H9 (cell line): ENCODE measurements at regions not wholly inside any gene's neighbourhood (a gene's known extent, or its start where the extent isn't known, plus 50 kb on each side); places are given as distances from the start of the nearest gene placed in this dataset.

ENCODE experiments used
- DNase-seq: peaks from one replicate; pipeline ENCODE4 v3.0.0-alpha.2; 2017
- H2AFZ ChIP-seq: one replicate; pipeline ENCODE4 v1.6.1; 2013; ENCODE audit warnings: mild to moderate bottlenecking, low read length, control low read depth, moderate library complexity
- H2AK5ac ChIP-seq: 2 replicates; pipeline ENCODE4 v1.6.1; 2013; ENCODE audit warnings: low read length, control low read depth, mixed read lengths; ENCODE audit not compliant: insufficient read length
- H2BK120ac ChIP-seq: one replicate; pipeline ENCODE4 v1.6.1; 2013; ENCODE audit warnings: low read depth, mild to moderate bottlenecking, low read length, control low read depth, inconsistent platforms; ENCODE audit not compliant: poor library complexity, severe bottlenecking
- H2BK12ac ChIP-seq: 2 replicates; pipeline ENCODE4 v1.6.1; 2013; ENCODE audit warnings: low read length, control low read depth, mixed read lengths, low read depth; ENCODE audit not compliant: insufficient read length
- H2BK15ac ChIP-seq: 2 replicates; pipeline ENCODE4 v1.6.1; 2013; ENCODE audit warnings: low read depth, low read length, control low read depth
- H2BK20ac ChIP-seq: one replicate; pipeline ENCODE4 v1.6.1; 2013; ENCODE audit warnings: low read depth, mild to moderate bottlenecking, low read length, control low read depth, inconsistent platforms; ENCODE audit not compliant: poor library complexity, severe bottlenecking
- H2BK5ac ChIP-seq: 2 replicates; pipeline ENCODE4 v1.6.1; 2013; ENCODE audit warnings: low read length, control low read depth, mixed read lengths; ENCODE audit not compliant: insufficient read length
- H3K14ac ChIP-seq: 2 replicates; pipeline ENCODE4 v1.6.1; 2013; ENCODE audit warnings: low read length, control low read depth; ENCODE audit not compliant: insufficient read depth
- H3K18ac ChIP-seq: 2 replicates; pipeline ENCODE4 v1.6.1; 2013; ENCODE audit warnings: low read depth, mild to moderate bottlenecking, mixed read lengths, low read length, control low read depth; ENCODE audit not compliant: insufficient read length
- H3K23ac ChIP-seq: 2 replicates; pipeline ENCODE4 v1.6.1; 2013; ENCODE audit warnings: low read length, control low read depth, mixed read lengths, low read depth; ENCODE audit not compliant: insufficient read length
- H3K23me2 ChIP-seq: 2 replicates; pipeline ENCODE4 v1.6.1; 2013; ENCODE audit warnings: low read depth, mild to moderate bottlenecking, mixed read lengths, low read length, control low read depth; ENCODE audit not compliant: insufficient read length, poor library complexity, severe bottlenecking
- H3K27ac ChIP-seq: 2 replicates; pipeline ENCODE4 v1.5.1; 2013; ENCODE audit warnings: low read length, control low read depth, mixed read lengths, low read depth; ENCODE audit not compliant: insufficient read length
- H3K27me3 ChIP-seq: 2 replicates; pipeline ENCODE4 v1.6.1; 2013; ENCODE audit warnings: low read length, control low read depth, inconsistent platforms; ENCODE audit not compliant: insufficient read depth
- H3K4ac ChIP-seq: 2 replicates; pipeline ENCODE4 v1.6.1; 2013; ENCODE audit warnings: low read depth, mild to moderate bottlenecking, control low read depth, inconsistent platforms, low read length, moderate library complexity
- H3K4me1 ChIP-seq: 2 replicates; pipeline ENCODE4 v1.6.1; 2013; ENCODE audit warnings: low read length, control low read depth, inconsistent platforms; ENCODE audit not compliant: insufficient read depth
- H3K4me2 ChIP-seq: 2 replicates; pipeline ENCODE4 v1.6.1; 2013; ENCODE audit warnings: low read length, control low read depth, mixed read lengths; ENCODE audit not compliant: insufficient read length, insufficient read depth
- H3K56ac ChIP-seq: 2 replicates; pipeline ENCODE4 v1.6.1; 2013; ENCODE audit warnings: low read depth, mild to moderate bottlenecking, mixed read lengths, low read length, control low read depth; ENCODE audit not compliant: insufficient read length
- H3K79me1 ChIP-seq: 2 replicates; pipeline ENCODE4 v1.6.1; 2013; ENCODE audit warnings: low read depth, mild to moderate bottlenecking, moderate library complexity, low read length, control low read depth, inconsistent platforms; ENCODE audit not compliant: insufficient read depth, poor library complexity, severe bottlenecking
- H3K79me2 ChIP-seq: 2 replicates; pipeline ENCODE4 v1.6.1; 2013; ENCODE audit warnings: low read length, control low read depth, inconsistent platforms; ENCODE audit not compliant: insufficient read depth
- H3K9ac ChIP-seq: 2 replicates; pipeline ENCODE4 v1.6.1; 2013; ENCODE audit warnings: low read length, control low read depth, mixed read lengths; ENCODE audit not compliant: insufficient read length; ENCODE audit errors: extremely low read depth
- H3K9me3 ChIP-seq: one replicate; pipeline ENCODE4 v1.6.1; 2013; ENCODE audit warnings: low read depth, low read length, inconsistent platforms; ENCODE audit not compliant: control insufficient read depth
- H3T11ph ChIP-seq: one replicate; pipeline ENCODE4 v1.6.1; 2013; ENCODE audit warnings: mild to moderate bottlenecking, low read length, control low read depth, inconsistent platforms
- H4K20me1 ChIP-seq: one replicate; pipeline ENCODE4 v1.6.1; 2013; ENCODE audit not compliant: control insufficient read depth, insufficient read length, insufficient read depth
- H4K5ac ChIP-seq: 2 replicates; pipeline ENCODE4 v1.6.1; 2013; ENCODE audit warnings: low read depth, mild to moderate bottlenecking, mixed read lengths, low read length, control low read depth; ENCODE audit not compliant: insufficient read length
- H4K8ac ChIP-seq: replicated peaks from 2 replicates; pipeline ENCODE4 v1.6.1; 2013; ENCODE audit warnings: low read length, control low read depth, mixed read lengths, low read depth; ENCODE audit not compliant: insufficient read length
- H4K91ac ChIP-seq: 2 replicates; pipeline ENCODE4 v1.6.1; 2013; ENCODE audit warnings: low read depth, mild to moderate bottlenecking, moderate library complexity, mixed read lengths, low read length, control low read depth; ENCODE audit not compliant: insufficient read length
- H3K27ac Mint-ChIP-seq, 3 experiments: 2 replicates in 2 of 3; 3 replicates in 1 of 3; pipeline ENCODE4 v1.8.0; 2020 to 2021; ENCODE audit warnings: mixed read lengths in 3 of 3, mild to moderate bottlenecking in 1 of 3, moderate library complexity in 1 of 3
- H3K27me3 Mint-ChIP-seq: 2 replicates; pipeline ENCODE4 v1.8.0; 2021; ENCODE audit warnings: low read depth, mild to moderate bottlenecking, moderate library complexity, mixed read lengths
- H3K36me3 Mint-ChIP-seq, 3 experiments: 2 replicates in 2 of 3; 3 replicates in 1 of 3; pipeline ENCODE4 v1.8.0; 2020 to 2021; ENCODE audit warnings: low read depth in 3 of 3, mixed read lengths in 3 of 3; ENCODE audit not compliant: insufficient read depth in 1 of 3
- H3K4me1 Mint-ChIP-seq, 2 experiments: 2 replicates each; pipeline ENCODE4 v1.8.0; 2020; ENCODE audit warnings: mixed read lengths in 2 of 2
- H3K4me3 Mint-ChIP-seq, 2 experiments: 2 replicates in 1 of 2; 3 replicates in 1 of 2; pipeline ENCODE4 v1.8.0; 2020 to 2021; ENCODE audit warnings: mild to moderate bottlenecking in 2 of 2, mixed read lengths in 2 of 2, moderate library complexity in 1 of 2
- H3K9me3 Mint-ChIP-seq, 2 experiments: 2 replicates in 1 of 2; 3 replicates in 1 of 2; pipeline ENCODE4 v1.8.0; 2020; ENCODE audit warnings: mild to moderate bottlenecking in 2 of 2, mixed read lengths in 2 of 2, moderate library complexity in 1 of 2
- WGBS: extraction: QIAGEN DNeasy Blood & Tissue Kit; methylation state at CpG from one replicate; pipeline ENCODE4 v1.1.7; 2013; ENCODE audit warnings: missing lambda C conversion rate, low lambda C conversion rate, mixed read lengths; ENCODE audit not compliant: insufficient read length; ENCODE audit errors: extremely low coverage; 5-methylcytosine and 5-hydroxymethylcytosine counted together
- TF ChIP-seq, protein P1 (sequence below): fragments of 200-600 bp; sonication (generic); conservative IDR thresholded peaks from 3 replicates; pipeline ENCODE4 v1.8.0; 2021; ENCODE audit warnings: antibody characterized with exemption, mild to moderate bottlenecking

DNA sequence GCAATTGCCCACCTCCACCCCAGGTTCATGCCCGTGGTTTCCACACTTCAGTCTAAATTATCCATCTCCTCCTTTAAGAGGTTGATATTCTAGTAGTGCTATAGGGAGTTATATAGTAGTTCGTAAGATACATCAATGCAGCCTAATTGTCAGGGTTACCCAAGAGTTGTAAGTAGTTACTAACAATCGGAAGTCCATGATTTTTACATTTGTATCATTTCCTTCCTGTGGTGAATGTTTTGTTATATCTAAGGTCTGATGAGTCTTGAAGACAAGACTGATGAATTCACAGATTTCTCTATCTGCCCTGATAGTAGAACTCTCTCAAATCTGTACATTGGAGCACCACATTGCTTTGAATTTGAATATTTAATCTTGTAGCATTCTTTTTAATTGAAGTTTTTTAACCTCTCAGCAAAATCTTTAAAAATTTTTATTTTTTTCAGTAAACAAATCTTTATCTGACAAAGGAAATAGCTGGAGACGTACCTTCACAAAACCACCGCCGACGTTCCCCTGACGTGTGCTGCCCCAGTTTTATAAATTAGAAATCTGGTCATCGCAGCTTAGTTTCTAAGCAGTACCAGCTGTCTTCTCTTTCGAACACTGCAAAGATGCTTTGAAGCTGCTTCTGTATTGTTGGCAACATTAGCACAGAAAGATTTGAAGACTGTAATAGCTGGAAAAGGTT is 264.5 kb downstream of the SOCS6 start:
- H3K79me1 ChIP-seq, result no peaks in the 10 kb centered on the region
- no peaks in the 10 kb centered on the region for H3K9me3 ChIP-seq
- Mint-ChIP-seq H3K4me3 (no peak overlapping the region), H3K27me3 (no peaks in the 10 kb centered on the region), H3K4me1 (peaks cover 3 to 10% of the 10 kb centered on the region in 2 experiments), H3K27ac (no peak overlapping the region), H3K9me3 (no peaks in the 10 kb centered on the region), H3K36me3 (no peaks in the 10 kb centered on the region)
- no peaks in the 10 kb centered on the region for H3K23me2 ChIP-seq
- no peaks in the 10 kb centered on the region for H3K27me3 ChIP-seq
- no peak overlapping the region for H2BK12ac ChIP-seq
- H4K8ac ChIP-seq, result no peak overlapping the region
- H3K79me2 ChIP-seq, result no peaks in the 10 kb centered on the region
- no peak for DNase-seq
- H2BK120ac ChIP-seq, result no peak overlapping the region
- H3K4ac ChIP-seq, result no peak overlapping the region
- no peak overlapping the region for H2BK15ac ChIP-seq
- no peak overlapping the region for H3K4me2 ChIP-seq
- TF ChIP-seq, protein P1, sequence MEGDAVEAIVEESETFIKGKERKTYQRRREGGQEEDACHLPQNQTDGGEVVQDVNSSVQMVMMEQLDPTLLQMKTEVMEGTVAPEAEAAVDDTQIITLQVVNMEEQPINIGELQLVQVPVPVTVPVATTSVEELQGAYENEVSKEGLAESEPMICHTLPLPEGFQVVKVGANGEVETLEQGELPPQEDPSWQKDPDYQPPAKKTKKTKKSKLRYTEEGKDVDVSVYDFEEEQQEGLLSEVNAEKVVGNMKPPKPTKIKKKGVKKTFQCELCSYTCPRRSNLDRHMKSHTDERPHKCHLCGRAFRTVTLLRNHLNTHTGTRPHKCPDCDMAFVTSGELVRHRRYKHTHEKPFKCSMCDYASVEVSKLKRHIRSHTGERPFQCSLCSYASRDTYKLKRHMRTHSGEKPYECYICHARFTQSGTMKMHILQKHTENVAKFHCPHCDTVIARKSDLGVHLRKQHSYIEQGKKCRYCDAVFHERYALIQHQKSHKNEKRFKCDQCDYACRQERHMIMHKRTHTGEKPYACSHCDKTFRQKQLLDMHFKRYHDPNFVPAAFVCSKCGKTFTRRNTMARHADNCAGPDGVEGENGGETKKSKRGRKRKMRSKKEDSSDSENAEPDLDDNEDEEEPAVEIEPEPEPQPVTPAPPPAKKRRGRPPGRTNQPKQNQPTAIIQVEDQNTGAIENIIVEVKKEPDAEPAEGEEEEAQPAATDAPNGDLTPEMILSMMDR, result no peak
- H3K23ac ChIP-seq, result no peak overlapping the region
- no peak overlapping the region for H3K56ac ChIP-seq
- H4K20me1 ChIP-seq, result no peaks in the 10 kb centered on the region
- no peak overlapping the region for H3T11ph ChIP-seq
- no peak overlapping the region for H2AK5ac ChIP-seq
- no peak overlapping the region for H3K14ac ChIP-seq
- no peak overlapping the region for H4K91ac ChIP-seq
- no peak overlapping the region for H2BK5ac ChIP-seq
- H3K4me1 ChIP-seq, result 0 out of 2 replicates have a peak, but pooled peaks cover 2% of the 10 kb centered on the region
- no peak overlapping the region for H4K5ac ChIP-seq
- H3K27ac ChIP-seq, result no peak overlapping the region
- H3K9ac ChIP-seq, result no peak overlapping the region
- no peak overlapping the region for H3K18ac ChIP-seq
- no peak overlapping the region for H2BK20ac ChIP-seq
- no peak overlapping the region for H2AFZ ChIP-seq
- no CpG with 5 or more reads among the region's 10 CpGs for WGBS
